ENCODE measurements at regions not wholly inside any gene's neighbourhood (a gene's known extent, or its start where the extent isn't known, plus 50 kb on each side); places are given as distances from the start of the nearest gene placed in this dataset.

- no peak for TF ChIP-seq TEF (CRISPR knock-in tag; IDR thresholded peaks at IDR 0.05)
- TF ChIP-seq ZNF577 (CRISPR knock-in tag; IDR thresholded peaks at IDR 0.05; ENCODE audit: borderline replicate concordance, low read depth), result no peak
- no peak for TF ChIP-seq RFXAP (CRISPR knock-in tag; IDR thresholded peaks at IDR 0.05; ENCODE audit: borderline replicate concordance)
- no peak for TF ChIP-seq ATF6 (CRISPR knock-in tag; conservative IDR thresholded peaks at IDR 0.05)
- TF ChIP-seq TSC22D2 (CRISPR knock-in tag; IDR thresholded peaks at IDR 0.05; ENCODE audit: borderline replicate concordance), result no peak
These were observed 662.2 kb downstream of the CDH8 start (continued) for GRCh38 chr16:61374071-61374470.

GRCh38 chr16:61371881-61372280, 664.4 kb downstream of the CDH8 start:
- no peaks in the 10 kb centered on the region for H3K27me3 ChIP-seq (ENCODE audit: control insufficient read depth in 1 of 2, insufficient read depth in 2 of 2, low read length in 2 of 2)
- no peaks in the 10 kb centered on the region for H3K4me1 ChIP-seq (ENCODE audit: insufficient read depth, low read length)
- no peak overlapping the region for H3K9ac ChIP-seq (ENCODE audit: insufficient read depth, low read depth, low read length)
- peaks cover 30% of the 10 kb centered on the region for H3K9me3 ChIP-seq (ENCODE audit: low read length)
- H3K4me3 ChIP-seq (replicated peaks in 1 of 3; ENCODE audit: insufficient read depth in 1 of 3, low read depth in 2 of 3, low read length in 3 of 3), result no peak overlapping the region
- POLR2A ChIA-PET, result no interaction called here
- no peaks in the 10 kb centered on the region for H3K36me3 ChIP-seq (replicated peaks in 1 of 2; ENCODE audit: control insufficient read depth in 1 of 2, insufficient read depth in 2 of 2, low read length in 2 of 2)
- in situ Hi-C loops (cut with HindIII; ENCODE audit: extremely low pct_ligation_motif_present, low pct_unique_long_range_greater_than_20kb) (no loop called here), intact Hi-C loops (cut with micrococcal nuclease; ENCODE audit: unreplicated experiment) (no loop called here)
- no peak overlapping the region for H2AFZ ChIP-seq (ENCODE audit: low read length)
- no peaks in the 10 kb centered on the region for H4K20me1 ChIP-seq (ENCODE audit: insufficient read depth, low read length)
- BruUV-seq (replicated peaks), result no TSS peak
- FAIRE-seq (no peak), ATAC-seq (no peak), DNase-seq (ENCODE audit: low spot score) (no peak)
- CTCF ChIA-PET (ENCODE audit: low intra/inter-chr PET ratio, low total read pairs), result no interaction called here
- H3K27ac ChIP-seq (ENCODE audit: extremely low read length, insufficient read depth, low read length), result no peak overlapping the region
- H3K79me2 ChIP-seq (ENCODE audit: insufficient read depth, low read length), result no peaks in the 10 kb centered on the region
- no peak overlapping the region for H3K4me2 ChIP-seq (ENCODE audit: low read depth, low read length)
- TF ChIP-seq ZNF503 (CRISPR knock-in tag; IDR thresholded peaks at IDR 0.05) (no peak), USF2 (IDR thresholded peaks at IDR 0.05; ENCODE audit: low read depth, low read length) (no peak), USF2 (CRISPR knock-in tag; IDR thresholded peaks at IDR 0.05; ENCODE audit: borderline replicate concordance) (no peak), SP4 (CRISPR knock-in tag; IDR thresholded peaks at IDR 0.05) (no peak), YEATS2 (CRISPR knock-in tag; IDR thresholded peaks at IDR 0.05; ENCODE audit: borderline replicate concordance) (no peak), ZFP36L2 (CRISPR knock-in tag; IDR thresholded peaks at IDR 0.05) (no peak), MBNL3 (CRISPR knock-in tag; conservative IDR thresholded peaks at IDR 0.05) (no peak), REXO4 (CRISPR knock-in tag; IDR thresholded peaks at IDR 0.05; ENCODE audit: borderline replicate concordance) (no peak), TRIM22 (IDR thresholded peaks at IDR 0.05) (no peak)

All from HepG2 (cell line).